Activated CD8-positive, alpha-beta memory T cell treated with anti-CD3 and anti-CD28 coated beads, Interleukin-2, amount 10 ng/mL, durations not matched to agents 7 days and 5 days (primary cell): ENCODE measurements at regions not wholly inside any gene's neighbourhood (a gene's known extent, or its start where the extent isn't known, plus 50 kb on each side); places are given as distances from the start of the nearest gene placed in this dataset.

Experiments
- ATAC-seq: fragments of 150-1000 bp; cut with Tn5 transposase; one replicate; pipeline ENCODE4 v1.10.0; 2021; ENCODE audit warnings: moderate library complexity
- CTCF ChIA-PET: fragments of 350-600 bp; sonication (Branson Sonifier 250); formaldehyde crosslinking; loops from one replicate; lab custom pipeline; 2021; ENCODE audit warnings: antibody characterized with exemption; lab: Charles Lee
- DNase-seq: peaks from one replicate; pipeline ENCODE4 v3.0.0-alpha.2; 2020
- H3K27ac Mint-ChIP-seq: one replicate; pipeline ENCODE4 v1.8.0; 2021; ENCODE audit warnings: mild to moderate bottlenecking, mixed read lengths
- H3K27me3 Mint-ChIP-seq: one replicate; pipeline ENCODE4 v1.8.0; 2021; ENCODE audit warnings: mixed read lengths
- H3K36me3 Mint-ChIP-seq: one replicate; pipeline ENCODE4 v1.8.0; 2021; ENCODE audit warnings: mild to moderate bottlenecking, mixed read lengths
- H3K4me1 Mint-ChIP-seq: one replicate; pipeline ENCODE4 v1.8.0; 2021; ENCODE audit warnings: mixed read lengths
- H3K4me3 Mint-ChIP-seq: one replicate; pipeline ENCODE4 v1.8.0; 2021; ENCODE audit warnings: mild to moderate bottlenecking, moderate library complexity, mixed read lengths
- H3K9me3 Mint-ChIP-seq: one replicate; pipeline ENCODE4 v1.8.0; 2022; ENCODE audit warnings: low read depth, mixed read lengths

GRCh38 chr13:105798541-105798940, 736.9 kb downstream of the EFNB2 start:
- ATAC-seq = no peak
- Mint-ChIP-seq H3K27ac (no peak overlapping the region), H3K27me3 (no peaks in the 10 kb centered on the region), H3K9me3 (peaks cover 2% of the 10 kb centered on the region), H3K36me3 (no peaks in the 10 kb centered on the region), H3K4me3 (no peak overlapping the region), H3K4me1 (no peaks in the 10 kb centered on the region)
- CTCF ChIA-PET = no interaction called here
- no peak for DNase-seq

- DNase-seq = no peak
- Mint-ChIP-seq H3K27me3 (no peaks in the 10 kb centered on the region), H3K4me3 (no peak overlapping the region), H3K4me1 (no peaks in the 10 kb centered on the region), H3K27ac (no peak overlapping the region), H3K9me3 (peaks cover 5% of the 10 kb centered on the region), H3K36me3 (no peaks in the 10 kb centered on the region)
- no peak for ATAC-seq
- CTCF ChIA-PET = no interaction called here
Measured at GRCh38 chr13:105796081-105796480, 739.4 kb downstream of the EFNB2 start.

- ATAC-seq (no peak), DNase-seq (no peak)
- H3K36me3 Mint-ChIP-seq = no peaks in the 10 kb centered on the region
- no peaks in the 10 kb centered on the region for H3K4me1 Mint-ChIP-seq
- no peaks in the 10 kb centered on the region for H3K27me3 Mint-ChIP-seq
- CTCF ChIA-PET = interaction anchor here (0.6 kb wide), 1 partner anchor 802 kb away, joined by 5 read pairs; no protein-coding TSS in a partner anchor
- H3K27ac Mint-ChIP-seq = no peak overlapping the region
- no peak overlapping the region for H3K4me3 Mint-ChIP-seq
- peaks cover 5% of the 10 kb centered on the region for H3K9me3 Mint-ChIP-seq
Measured at GRCh38 chr13:105790923-105791322, 744.5 kb downstream of the EFNB2 start.

GRCh38 chr13:105788530-105788929, 746.9 kb downstream of the EFNB2 start:
- no peak for DNase-seq
- ATAC-seq = no peak
- Mint-ChIP-seq H3K36me3 (no peaks in the 10 kb centered on the region), H3K9me3 (peaks cover 3% of the 10 kb centered on the region), H3K4me3 (no peak overlapping the region), H3K4me1 (no peaks in the 10 kb centered on the region), H3K27ac (no peak overlapping the region), H3K27me3 (no peaks in the 10 kb centered on the region)
- CTCF ChIA-PET = no interaction called here

GRCh38 chr13:105787632-105788031, 747.8 kb downstream of the EFNB2 start:
- Mint-ChIP-seq H3K27me3 (no peaks in the 10 kb centered on the region), H3K4me1 (no peaks in the 10 kb centered on the region), H3K36me3 (no peaks in the 10 kb centered on the region), H3K4me3 (no peak overlapping the region), H3K27ac (no peak overlapping the region), H3K9me3 (no peaks in the 10 kb centered on the region)
- ATAC-seq = no peak
- DNase-seq = no peak
- CTCF ChIA-PET = no interaction called here

GRCh38 chr13:105785436-105785835, 750.0 kb downstream of the EFNB2 start:
- CTCF ChIA-PET = no interaction called here
- no peak for ATAC-seq
- no peaks in the 10 kb centered on the region for H3K27me3 Mint-ChIP-seq
- H3K4me3 Mint-ChIP-seq = no peak overlapping the region
- no peak for DNase-seq
- H3K9me3 Mint-ChIP-seq = no peaks in the 10 kb centered on the region
- no peaks in the 10 kb centered on the region for H3K36me3 Mint-ChIP-seq
- H3K27ac Mint-ChIP-seq = no peak overlapping the region
- H3K4me1 Mint-ChIP-seq = no peaks in the 10 kb centered on the region

GRCh38 chr13:105783261-105783660, 752.2 kb downstream of the EFNB2 start:
- no peak overlapping the region for H3K4me3 Mint-ChIP-seq
- no peaks in the 10 kb centered on the region for H3K27me3 Mint-ChIP-seq
- CTCF ChIA-PET = no interaction called here
- no peaks in the 10 kb centered on the region for H3K9me3 Mint-ChIP-seq
- no peaks in the 10 kb centered on the region for H3K36me3 Mint-ChIP-seq
- no peaks in the 10 kb centered on the region for H3K4me1 Mint-ChIP-seq
- DNase-seq (no peak), ATAC-seq (no peak)
- no peak overlapping the region for H3K27ac Mint-ChIP-seq

GRCh38 chr13:105778196-105778595, 757.3 kb downstream of the EFNB2 start:
- H3K36me3 Mint-ChIP-seq = no peaks in the 10 kb centered on the region
- ATAC-seq (no peak), DNase-seq (no peak)
- H3K27ac Mint-ChIP-seq = no peak overlapping the region
- H3K4me3 Mint-ChIP-seq = no peak overlapping the region
- no peaks in the 10 kb centered on the region for H3K27me3 Mint-ChIP-seq
- CTCF ChIA-PET = no interaction called here
- H3K4me1 Mint-ChIP-seq = no peaks in the 10 kb centered on the region
- no peaks in the 10 kb centered on the region for H3K9me3 Mint-ChIP-seq

- Mint-ChIP-seq H3K27ac (no peak overlapping the region), H3K4me3 (no peak overlapping the region), H3K4me1 (no peaks in the 10 kb centered on the region), H3K36me3 (no peaks in the 10 kb centered on the region), H3K27me3 (no peaks in the 10 kb centered on the region), H3K9me3 (no peaks in the 10 kb centered on the region)
- DNase-seq (no peak), ATAC-seq (no peak)
- CTCF ChIA-PET = no interaction called here
Measured at GRCh38 chr13:105774739-105775460, 760.6 kb downstream of the EFNB2 start.

- no peak overlapping the region for H3K27ac Mint-ChIP-seq
- H3K36me3 Mint-ChIP-seq = no peaks in the 10 kb centered on the region
- CTCF ChIA-PET = no interaction called here
- H3K4me1 Mint-ChIP-seq = no peaks in the 10 kb centered on the region
- H3K9me3 Mint-ChIP-seq = no peaks in the 10 kb centered on the region
- H3K27me3 Mint-ChIP-seq = no peaks in the 10 kb centered on the region
- no peak for DNase-seq
- ATAC-seq = no peak
- H3K4me3 Mint-ChIP-seq = no peak overlapping the region
Measured at GRCh38 chr13:105773863-105774538, 761.5 kb downstream of the EFNB2 start.

- CTCF ChIA-PET = no interaction called here
- DNase-seq = no peak
- H3K4me1 Mint-ChIP-seq = no peaks in the 10 kb centered on the region
Measured at GRCh38 chr13:105773241-105773640, 762.2 kb downstream of the EFNB2 start.

GRCh38 chr13:105764486-105764885, 771.0 kb downstream of the EFNB2 start:
- no peak for ATAC-seq
- CTCF ChIA-PET = no interaction called here
- Mint-ChIP-seq H3K36me3 (no peaks in the 10 kb centered on the region), H3K27me3 (no peaks in the 10 kb centered on the region), H3K9me3 (no peaks in the 10 kb centered on the region), H3K4me1 (no peaks in the 10 kb centered on the region), H3K4me3 (no peak overlapping the region), H3K27ac (no peak overlapping the region)
- DNase-seq = no peak

More at GRCh38 chr13:105773241-105773640, 762.2 kb downstream of the EFNB2 start:
- no peak overlapping the region for H3K27ac Mint-ChIP-seq
- no peak for ATAC-seq
- H3K27me3 Mint-ChIP-seq = no peaks in the 10 kb centered on the region
- H3K9me3 Mint-ChIP-seq = no peaks in the 10 kb centered on the region
- no peaks in the 10 kb centered on the region for H3K36me3 Mint-ChIP-seq
- no peak overlapping the region for H3K4me3 Mint-ChIP-seq

- CTCF ChIA-PET = no interaction called here
- ATAC-seq (no peak), DNase-seq (no peak)
- Mint-ChIP-seq H3K36me3 (no peaks in the 10 kb centered on the region), H3K4me1 (no peaks in the 10 kb centered on the region), H3K4me3 (no peak overlapping the region), H3K27me3 (no peaks in the 10 kb centered on the region), H3K27ac (no peak overlapping the region), H3K9me3 (no peaks in the 10 kb centered on the region)
Measured at GRCh38 chr13:105763851-105764250, 771.6 kb downstream of the EFNB2 start.

- DNase-seq (no peak), ATAC-seq (no peak)
- CTCF ChIA-PET = no interaction called here
- Mint-ChIP-seq H3K36me3 (no peaks in the 10 kb centered on the region), H3K27ac (no peak overlapping the region), H3K27me3 (no peaks in the 10 kb centered on the region), H3K4me3 (no peak overlapping the region), H3K4me1 (no peaks in the 10 kb centered on the region), H3K9me3 (no peaks in the 10 kb centered on the region)
Measured at GRCh38 chr13:105762096-105762495, 773.4 kb downstream of the EFNB2 start.
